H9 (cell line): ENCODE measurements at regions not wholly inside any gene's neighbourhood (a gene's known extent, or its start where the extent isn't known, plus 50 kb on each side); places are given as distances from the start of the nearest gene placed in this dataset.

Source experiments
- DNase-seq: peaks from one replicate; pipeline ENCODE4 v3.0.0-alpha.2; 2017
- H2AFZ ChIP-seq: one replicate; pipeline ENCODE4 v1.6.1; 2013; ENCODE audit warnings: mild to moderate bottlenecking, low read length, control low read depth, moderate library complexity
- H2AK5ac ChIP-seq: 2 replicates; pipeline ENCODE4 v1.6.1; 2013; ENCODE audit warnings: low read length, control low read depth, mixed read lengths; ENCODE audit not compliant: insufficient read length
- H2BK120ac ChIP-seq: one replicate; pipeline ENCODE4 v1.6.1; 2013; ENCODE audit warnings: low read depth, mild to moderate bottlenecking, low read length, control low read depth, inconsistent platforms; ENCODE audit not compliant: poor library complexity, severe bottlenecking
- H2BK12ac ChIP-seq: 2 replicates; pipeline ENCODE4 v1.6.1; 2013; ENCODE audit warnings: low read length, control low read depth, mixed read lengths, low read depth; ENCODE audit not compliant: insufficient read length
- H2BK15ac ChIP-seq: 2 replicates; pipeline ENCODE4 v1.6.1; 2013; ENCODE audit warnings: low read depth, low read length, control low read depth
- H2BK20ac ChIP-seq: one replicate; pipeline ENCODE4 v1.6.1; 2013; ENCODE audit warnings: low read depth, mild to moderate bottlenecking, low read length, control low read depth, inconsistent platforms; ENCODE audit not compliant: poor library complexity, severe bottlenecking
- H2BK5ac ChIP-seq: 2 replicates; pipeline ENCODE4 v1.6.1; 2013; ENCODE audit warnings: low read length, control low read depth, mixed read lengths; ENCODE audit not compliant: insufficient read length
- H3K14ac ChIP-seq: 2 replicates; pipeline ENCODE4 v1.6.1; 2013; ENCODE audit warnings: low read length, control low read depth; ENCODE audit not compliant: insufficient read depth
- H3K18ac ChIP-seq: 2 replicates; pipeline ENCODE4 v1.6.1; 2013; ENCODE audit warnings: low read depth, mild to moderate bottlenecking, mixed read lengths, low read length, control low read depth; ENCODE audit not compliant: insufficient read length
- H3K23ac ChIP-seq: 2 replicates; pipeline ENCODE4 v1.6.1; 2013; ENCODE audit warnings: low read length, control low read depth, mixed read lengths, low read depth; ENCODE audit not compliant: insufficient read length
- H3K23me2 ChIP-seq: 2 replicates; pipeline ENCODE4 v1.6.1; 2013; ENCODE audit warnings: low read depth, mild to moderate bottlenecking, mixed read lengths, low read length, control low read depth; ENCODE audit not compliant: insufficient read length, poor library complexity, severe bottlenecking
- H3K27ac ChIP-seq: 2 replicates; pipeline ENCODE4 v1.5.1; 2013; ENCODE audit warnings: low read length, control low read depth, mixed read lengths, low read depth; ENCODE audit not compliant: insufficient read length
- H3K27me3 ChIP-seq: 2 replicates; pipeline ENCODE4 v1.6.1; 2013; ENCODE audit warnings: low read length, control low read depth, inconsistent platforms; ENCODE audit not compliant: insufficient read depth
- H3K4ac ChIP-seq: 2 replicates; pipeline ENCODE4 v1.6.1; 2013; ENCODE audit warnings: low read depth, mild to moderate bottlenecking, control low read depth, inconsistent platforms, low read length, moderate library complexity
- H3K4me1 ChIP-seq: 2 replicates; pipeline ENCODE4 v1.6.1; 2013; ENCODE audit warnings: low read length, control low read depth, inconsistent platforms; ENCODE audit not compliant: insufficient read depth
- H3K4me2 ChIP-seq: 2 replicates; pipeline ENCODE4 v1.6.1; 2013; ENCODE audit warnings: low read length, control low read depth, mixed read lengths; ENCODE audit not compliant: insufficient read length, insufficient read depth
- H3K56ac ChIP-seq: 2 replicates; pipeline ENCODE4 v1.6.1; 2013; ENCODE audit warnings: low read depth, mild to moderate bottlenecking, mixed read lengths, low read length, control low read depth; ENCODE audit not compliant: insufficient read length
- H3K79me1 ChIP-seq: 2 replicates; pipeline ENCODE4 v1.6.1; 2013; ENCODE audit warnings: low read depth, mild to moderate bottlenecking, moderate library complexity, low read length, control low read depth, inconsistent platforms; ENCODE audit not compliant: insufficient read depth, poor library complexity, severe bottlenecking
- H3K79me2 ChIP-seq: 2 replicates; pipeline ENCODE4 v1.6.1; 2013; ENCODE audit warnings: low read length, control low read depth, inconsistent platforms; ENCODE audit not compliant: insufficient read depth
- H3K9ac ChIP-seq: 2 replicates; pipeline ENCODE4 v1.6.1; 2013; ENCODE audit warnings: low read length, control low read depth, mixed read lengths; ENCODE audit not compliant: insufficient read length; ENCODE audit errors: extremely low read depth
- H3K9me3 ChIP-seq: one replicate; pipeline ENCODE4 v1.6.1; 2013; ENCODE audit warnings: low read depth, low read length, inconsistent platforms; ENCODE audit not compliant: control insufficient read depth
- H3T11ph ChIP-seq: one replicate; pipeline ENCODE4 v1.6.1; 2013; ENCODE audit warnings: mild to moderate bottlenecking, low read length, control low read depth, inconsistent platforms
- H4K20me1 ChIP-seq: one replicate; pipeline ENCODE4 v1.6.1; 2013; ENCODE audit not compliant: control insufficient read depth, insufficient read length, insufficient read depth
- H4K5ac ChIP-seq: 2 replicates; pipeline ENCODE4 v1.6.1; 2013; ENCODE audit warnings: low read depth, mild to moderate bottlenecking, mixed read lengths, low read length, control low read depth; ENCODE audit not compliant: insufficient read length
- H4K8ac ChIP-seq: replicated peaks from 2 replicates; pipeline ENCODE4 v1.6.1; 2013; ENCODE audit warnings: low read length, control low read depth, mixed read lengths, low read depth; ENCODE audit not compliant: insufficient read length
- H4K91ac ChIP-seq: 2 replicates; pipeline ENCODE4 v1.6.1; 2013; ENCODE audit warnings: low read depth, mild to moderate bottlenecking, moderate library complexity, mixed read lengths, low read length, control low read depth; ENCODE audit not compliant: insufficient read length
- H3K27ac Mint-ChIP-seq, 3 experiments: 2 replicates in 2 of 3; 3 replicates in 1 of 3; pipeline ENCODE4 v1.8.0; 2020 to 2021; ENCODE audit warnings: mixed read lengths in 3 of 3, mild to moderate bottlenecking in 1 of 3, moderate library complexity in 1 of 3
- H3K27me3 Mint-ChIP-seq: 2 replicates; pipeline ENCODE4 v1.8.0; 2021; ENCODE audit warnings: low read depth, mild to moderate bottlenecking, moderate library complexity, mixed read lengths
- H3K36me3 Mint-ChIP-seq, 3 experiments: 2 replicates in 2 of 3; 3 replicates in 1 of 3; pipeline ENCODE4 v1.8.0; 2020 to 2021; ENCODE audit warnings: low read depth in 3 of 3, mixed read lengths in 3 of 3; ENCODE audit not compliant: insufficient read depth in 1 of 3
- H3K4me1 Mint-ChIP-seq, 2 experiments: 2 replicates each; pipeline ENCODE4 v1.8.0; 2020; ENCODE audit warnings: mixed read lengths in 2 of 2
- H3K4me3 Mint-ChIP-seq, 2 experiments: 2 replicates in 1 of 2; 3 replicates in 1 of 2; pipeline ENCODE4 v1.8.0; 2020 to 2021; ENCODE audit warnings: mild to moderate bottlenecking in 2 of 2, mixed read lengths in 2 of 2, moderate library complexity in 1 of 2
- H3K9me3 Mint-ChIP-seq, 2 experiments: 2 replicates in 1 of 2; 3 replicates in 1 of 2; pipeline ENCODE4 v1.8.0; 2020; ENCODE audit warnings: mild to moderate bottlenecking in 2 of 2, mixed read lengths in 2 of 2, moderate library complexity in 1 of 2
- WGBS: extraction: QIAGEN DNeasy Blood & Tissue Kit; methylation state at CpG from one replicate; pipeline ENCODE4 v1.1.7; 2013; ENCODE audit warnings: missing lambda C conversion rate, low lambda C conversion rate, mixed read lengths; ENCODE audit not compliant: insufficient read length; ENCODE audit errors: extremely low coverage; 5-methylcytosine and 5-hydroxymethylcytosine counted together
- TF ChIP-seq, protein P1 (sequence below): fragments of 200-600 bp; sonication (generic); conservative IDR thresholded peaks from 3 replicates; pipeline ENCODE4 v1.8.0; 2021; ENCODE audit warnings: antibody characterized with exemption, mild to moderate bottlenecking

DNA sequence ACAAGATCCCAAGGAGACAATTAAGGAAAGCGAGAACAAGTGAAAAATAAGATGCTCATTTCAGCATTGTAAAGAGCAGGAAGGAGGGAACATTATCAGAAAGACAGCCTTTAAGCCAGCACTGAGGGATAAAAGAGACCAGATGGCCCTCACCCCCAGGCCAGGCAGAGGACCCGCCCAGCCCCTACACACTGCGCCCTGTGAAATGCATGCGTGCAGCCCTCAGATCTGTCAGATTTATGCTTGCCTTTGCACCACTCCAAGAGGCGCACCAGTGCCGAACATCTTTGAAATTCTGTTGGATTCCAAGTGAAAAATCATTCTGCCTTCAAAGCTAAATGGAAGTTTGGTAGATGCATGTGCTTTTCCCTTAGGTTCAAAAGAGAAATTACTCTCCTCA, 378.0 kb downstream of the MLLT3 start:
- Mint-ChIP-seq H3K4me1 (peaks cover 8 to 12% of the 10 kb centered on the region in 2 experiments), H3K36me3 (peaks cover 0 to 9% (median 1%) of the 10 kb centered on the region in 3 experiments; a peak in 3 of 7 replicates), H3K27ac (no peak overlapping the region), H3K4me3 (no peak overlapping the region), H3K27me3 (peaks cover 4% of the 10 kb centered on the region), H3K9me3 (peaks cover 0 to 5% of the 10 kb centered on the region in 2 experiments; a peak in 3 of 5 replicates)
- H3K23ac ChIP-seq, result no peak overlapping the region
- H4K5ac ChIP-seq, result no peak overlapping the region
- H3K27ac ChIP-seq, result no peak overlapping the region
- no peak overlapping the region for H4K91ac ChIP-seq
- no CpG with 5 or more reads among the region's 6 CpGs for WGBS
- no peak overlapping the region for H3K18ac ChIP-seq
- H3K9ac ChIP-seq, result no peak overlapping the region
- H2BK120ac ChIP-seq, result no peak overlapping the region
- no peak overlapping the region for H2BK12ac ChIP-seq
- H3K4ac ChIP-seq, result no peak overlapping the region
- H3K9me3 ChIP-seq, result no peaks in the 10 kb centered on the region
- no peak overlapping the region for H2AK5ac ChIP-seq
- H2AFZ ChIP-seq, result no peak overlapping the region
- no peak for DNase-seq
- no peak overlapping the region for H3K4me2 ChIP-seq
- H4K8ac ChIP-seq, result no peak overlapping the region
- H2BK5ac ChIP-seq, result no peak overlapping the region
- no peaks in the 10 kb centered on the region for H3K79me2 ChIP-seq
- H4K20me1 ChIP-seq, result no peaks in the 10 kb centered on the region
- H3K14ac ChIP-seq, result no peak overlapping the region
- H3K27me3 ChIP-seq, result no peaks in the 10 kb centered on the region
- H3K4me1 ChIP-seq, result no peaks in the 10 kb centered on the region
- H2BK15ac ChIP-seq, result no peak overlapping the region
- H2BK20ac ChIP-seq, result no peak overlapping the region
- TF ChIP-seq, protein P1, sequence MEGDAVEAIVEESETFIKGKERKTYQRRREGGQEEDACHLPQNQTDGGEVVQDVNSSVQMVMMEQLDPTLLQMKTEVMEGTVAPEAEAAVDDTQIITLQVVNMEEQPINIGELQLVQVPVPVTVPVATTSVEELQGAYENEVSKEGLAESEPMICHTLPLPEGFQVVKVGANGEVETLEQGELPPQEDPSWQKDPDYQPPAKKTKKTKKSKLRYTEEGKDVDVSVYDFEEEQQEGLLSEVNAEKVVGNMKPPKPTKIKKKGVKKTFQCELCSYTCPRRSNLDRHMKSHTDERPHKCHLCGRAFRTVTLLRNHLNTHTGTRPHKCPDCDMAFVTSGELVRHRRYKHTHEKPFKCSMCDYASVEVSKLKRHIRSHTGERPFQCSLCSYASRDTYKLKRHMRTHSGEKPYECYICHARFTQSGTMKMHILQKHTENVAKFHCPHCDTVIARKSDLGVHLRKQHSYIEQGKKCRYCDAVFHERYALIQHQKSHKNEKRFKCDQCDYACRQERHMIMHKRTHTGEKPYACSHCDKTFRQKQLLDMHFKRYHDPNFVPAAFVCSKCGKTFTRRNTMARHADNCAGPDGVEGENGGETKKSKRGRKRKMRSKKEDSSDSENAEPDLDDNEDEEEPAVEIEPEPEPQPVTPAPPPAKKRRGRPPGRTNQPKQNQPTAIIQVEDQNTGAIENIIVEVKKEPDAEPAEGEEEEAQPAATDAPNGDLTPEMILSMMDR, result no peak
- no peaks in the 10 kb centered on the region for H3K23me2 ChIP-seq
- no peak overlapping the region for H3T11ph ChIP-seq
- H3K56ac ChIP-seq, result no peak overlapping the region
- H3K79me1 ChIP-seq, result no peaks in the 10 kb centered on the region
